ENCODE measurements at regions not wholly inside any gene's neighbourhood (a gene's known extent, or its start where the extent isn't known, plus 50 kb on each side); places are given as distances from the start of the nearest gene placed in this dataset.

- TF ChIP-seq CTCF (IDR thresholded peaks at IDR 0.05) (no peak), POLR2AphosphoS5 (IDR thresholded peaks at IDR 0.05; ENCODE audit: low read depth, low read length) (no peak), REST (IDR thresholded peaks at IDR 0.05; ENCODE audit: insufficient read depth in 1 of 2, low read depth in 2 of 2, low read length in 1 of 2) (no peak), TCF7L2 (IDR thresholded peaks at IDR 0.05; ENCODE audit: low read depth, low read length) (no peak)
Observed at GRCh38 chr5:173733831-173734501, 117.5 kb upstream of the BOD1 start.
